Right ventricle myocardium inferior (tissue), 1 donor: ENCODE measurements at regions not wholly inside any gene's neighbourhood (a gene's known extent, or its start where the extent isn't known, plus 50 kb on each side); places are given as distances from the start of the nearest gene placed in this dataset.
"Not testable (repeated sequence)": the region's sequence is repeated elsewhere in the genome, so short reads cannot be mapped to it uniquely, and the experiment has no call there.

Experiments
- ATAC-seq: fragments of 200-7000 bp; cut with Tn5 transposase; one replicate; pipeline ENCODE4 v1.9.1; 2020; ENCODE audit warnings: mild to moderate bottlenecking, moderate library complexity
- DNase-seq: peaks from one replicate; pipeline ENCODE4 v3.0.0; 2021; ENCODE audit errors: missing footprints
- intact Hi-C: fragments of 100-400 bp; cut with DNase I; formaldehyde crosslinking; loops from one replicate; pipeline ENCODE4 v1.11.0; 2022
- donor health status: DM: no; HTN: yes; CAD: no; lungs with severe emphysema.

GRCh38 chr2:85969367-85969766 is 80.6 kb upstream of the ST3GAL5 start:
- DNase-seq, intact Hi-C loops, ATAC-seq: not testable (repeated sequence)

- intact Hi-C loops = not testable (repeated sequence)
Observed at GRCh38 chr2:85965770-85966169, 77.0 kb upstream of the ST3GAL5 start.

GRCh38 chr2:85963747-85964418 is 75.1 kb upstream of the ST3GAL5 start:
- DNase-seq, ATAC-seq, intact Hi-C loops: not testable (repeated sequence)

More at GRCh38 chr2:85965770-85966169, 77.0 kb upstream of the ST3GAL5 start:
- not testable (repeated sequence) for DNase-seq, ATAC-seq

- intact Hi-C loops = no loop called here
- ATAC-seq (no peak), DNase-seq (no peak)
Observed at GRCh38 chr2:85963068-85963467, 74.3 kb upstream of the ST3GAL5 start.

GRCh38 chr2:85961754-85962153 is 73.0 kb upstream of the ST3GAL5 start:
- DNase-seq (no peak), ATAC-seq (no peak)
- intact Hi-C loops = no loop called here

- ATAC-seq (no peak), DNase-seq (no peak)
- intact Hi-C loops = no loop called here
Observed at GRCh38 chr2:85961053-85961452, 72.3 kb upstream of the ST3GAL5 start.

GRCh38 chr2:85959826-85960225 is 71.0 kb upstream of the ST3GAL5 start:
- no peak for DNase-seq
- ATAC-seq = no peak
- intact Hi-C loops = no loop called here

- DNase-seq (no peak), ATAC-seq (no peak)
- intact Hi-C loops = no loop called here
Observed at GRCh38 chr2:85959185-85959584, 70.4 kb upstream of the ST3GAL5 start.

GRCh38 chr2:85958731-85959130 is 69.9 kb upstream of the ST3GAL5 start:
- ATAC-seq (no peak), DNase-seq (no peak)
- intact Hi-C loops = no loop called here

- intact Hi-C loops = no loop called here
Observed at GRCh38 chr2:85957256-85957655, 68.5 kb upstream of the ST3GAL5 start.

GRCh38 chr2:85956646-85957039 is 67.9 kb upstream of the ST3GAL5 start:
- ATAC-seq (no peak), DNase-seq (no peak)
- intact Hi-C loops = no loop called here

More at GRCh38 chr2:85957256-85957655, 68.5 kb upstream of the ST3GAL5 start:
- no peak for ATAC-seq
- no peak for DNase-seq

- ATAC-seq = no peak
- intact Hi-C loops = no loop called here
Observed at GRCh38 chr2:85954590-85955458, 66.0 kb upstream of the ST3GAL5 start.

GRCh38 chr2:85954192-85954589 is 65.4 kb upstream of the ST3GAL5 start:
- no peak for ATAC-seq
- no peak for DNase-seq
- intact Hi-C loops = no loop called here

More at GRCh38 chr2:85954590-85955458, 66.0 kb upstream of the ST3GAL5 start:
- no peak for DNase-seq

- intact Hi-C loops = no loop called here
- no peak for DNase-seq
- ATAC-seq = peak; percentile 63
Observed at GRCh38 chr2:85953476-85953875, 64.7 kb upstream of the ST3GAL5 start.

GRCh38 chr2:85952196-85952734 is 63.5 kb upstream of the ST3GAL5 start:
- ATAC-seq = no peak
- intact Hi-C loops = no loop called here
- DNase-seq = no peak

GRCh38 chr2:85951351-85952067 is 62.7 kb upstream of the ST3GAL5 start:
- DNase-seq (no peak), ATAC-seq (no peak)
- intact Hi-C loops = no loop called here

GRCh38 chr2:85950743-85951142 is 62.0 kb upstream of the ST3GAL5 start:
- no peak for DNase-seq
- intact Hi-C loops = no loop called here
- no peak for ATAC-seq

GRCh38 chr2:85949280-85949679 is 60.5 kb upstream of the ST3GAL5 start:
- DNase-seq = no peak
- ATAC-seq = no peak
- intact Hi-C loops = no loop called here

- intact Hi-C loops = no loop called here
- ATAC-seq (no peak), DNase-seq (no peak)
Observed at GRCh38 chr2:85947593-85947992, 58.8 kb upstream of the ST3GAL5 start.
